IMR-90 (cell line): ENCODE measurements at regions not wholly inside any gene's neighbourhood (a gene's known extent, or its start where the extent isn't known, plus 50 kb on each side); places are given as distances from the start of the nearest gene placed in this dataset.
A peak's percentile ranks its signal among the peaks of the same experiment; 100 is the strongest.

ENCODE experiments used
- ATAC-seq: fragments of 200-7000 bp; cut with Tn5 transposase; 2 replicates; pipeline ENCODE4 v1.9.1; 2020; ENCODE audit warnings: low read depth, mild to moderate bottlenecking, moderate library complexity
- BruUV-seq: library from RNA; stranded (reverse); fragments of 400-500 nt; replicated peaks from 2 replicates; lab custom pipeline; 2021; lab: Mats Ljungman, UMichigan
- CTCF ChIA-PET: fragments of 300-600 bp; formaldehyde crosslinking; extraction: SDS; loops from one replicate; lab custom pipeline; 2021; ENCODE audit warnings: antibody characterized with exemption; lab: Yijun Ruan, JAX
- POLR2A ChIA-PET: fragments of 300-600 bp; sonication (Branson Sonifier 250); formaldehyde crosslinking; loops from one replicate; lab custom pipeline; 2022; ENCODE audit warnings: antibody characterized with exemption; ENCODE audit not compliant: unreplicated experiment; lab: Charles Lee
- DNase-seq: peaks from one replicate; pipeline ENCODE4 v3.0.0; 2013
- H2AFZ ChIP-seq: replicated peaks from 2 replicates; pipeline ENCODE3; 2013; ENCODE audit warnings: low read length, mild to moderate bottlenecking; ENCODE audit not compliant: poor library complexity
- H2AK5ac ChIP-seq: 2 replicates; pipeline ENCODE4 v1.6.1; 2013; ENCODE audit warnings: low read depth, low read length, inconsistent platforms
- H2AK9ac ChIP-seq: replicated peaks from 2 replicates; pipeline ENCODE3; 2013; ENCODE audit warnings: mild to moderate bottlenecking, low read depth, low read length, moderate library complexity; ENCODE audit not compliant: poor library complexity
- H2BK120ac ChIP-seq: 2 replicates; pipeline ENCODE4 v1.6.1; 2013; ENCODE audit warnings: low read depth, low read length, inconsistent platforms
- H2BK15ac ChIP-seq: 3 replicates; pipeline ENCODE4 v1.6.1; 2013; ENCODE audit warnings: low read depth, low read length, inconsistent platforms
- H2BK20ac ChIP-seq: 2 replicates; pipeline ENCODE4 v1.6.1; 2013; ENCODE audit warnings: low read depth, mild to moderate bottlenecking, inconsistent platforms, low read length, moderate library complexity
- H2BK5ac ChIP-seq: 2 replicates; pipeline ENCODE4 v1.6.1; 2013; ENCODE audit warnings: mild to moderate bottlenecking, low read depth, low read length, inconsistent platforms; ENCODE audit not compliant: poor library complexity, severe bottlenecking
- H3K14ac ChIP-seq: replicated peaks from 2 replicates; pipeline ENCODE4 v1.6.1; 2013; ENCODE audit warnings: low read depth, low read length, inconsistent platforms
- H3K18ac ChIP-seq: 2 replicates; pipeline ENCODE4 v1.6.1; 2013; ENCODE audit warnings: low read depth, low read length, control low read depth
- H3K23ac ChIP-seq: 2 replicates; pipeline ENCODE4 v1.6.1; 2013; ENCODE audit warnings: low read depth, low read length, inconsistent platforms
- H3K27ac ChIP-seq: 2 replicates; pipeline ENCODE4 v1.5.1; 2013; ENCODE audit warnings: mild to moderate bottlenecking, control low read depth, low read length; ENCODE audit not compliant: insufficient read depth
- H3K27me3 ChIP-seq: 2 replicates; pipeline ENCODE4 v1.6.1; 2013; ENCODE audit warnings: low read length; ENCODE audit not compliant: control insufficient read depth, insufficient read depth
- H3K36me3 ChIP-seq: 2 replicates; pipeline ENCODE4 v1.6.1; 2013; ENCODE audit warnings: low read length, mixed read lengths; ENCODE audit not compliant: control insufficient read depth, insufficient read depth
- H3K4ac ChIP-seq: 2 replicates; pipeline ENCODE4 v1.6.1; 2013; ENCODE audit warnings: low read depth, low read length, inconsistent platforms
- H3K4me1 ChIP-seq: 2 replicates; pipeline ENCODE4 v1.6.1; 2013; ENCODE audit warnings: low read length, mixed read lengths; ENCODE audit not compliant: control insufficient read depth, insufficient read depth
- H3K4me2 ChIP-seq: 2 replicates; pipeline ENCODE4 v1.6.1; 2013; ENCODE audit warnings: low read depth, mild to moderate bottlenecking, control low read depth, low read length, moderate library complexity
- H3K4me3 ChIP-seq: 2 replicates; pipeline ENCODE4 v1.5.1; 2013; ENCODE audit warnings: low read depth, mild to moderate bottlenecking, control low read depth, low read length, moderate library complexity; ENCODE audit not compliant: insufficient read depth
- H3K56ac ChIP-seq: 2 replicates; pipeline ENCODE4 v1.6.1; 2013; ENCODE audit warnings: low read length, inconsistent platforms; ENCODE audit not compliant: insufficient read depth; ENCODE audit errors: extremely low read depth
- H3K79me1 ChIP-seq, 2 experiments: 2 replicates each; pipeline ENCODE4 v1.6.1; 2013; ENCODE audit warnings: low read length in 2 of 2, inconsistent platforms in 1 of 2, low read depth in 1 of 2
- H3K9ac ChIP-seq: 2 replicates; pipeline ENCODE4 v1.6.1; 2013; ENCODE audit warnings: low read depth, low read length, control low read depth
- H3K9me1 ChIP-seq: 2 replicates; pipeline ENCODE4 v1.6.1; 2013; ENCODE audit warnings: low read length, inconsistent platforms; ENCODE audit not compliant: insufficient read depth
- H3K9me3 ChIP-seq: 2 replicates; pipeline ENCODE4 v1.6.1; 2013; ENCODE audit warnings: low read length; ENCODE audit not compliant: control insufficient read depth, insufficient read depth
- H4K20me1 ChIP-seq: 2 replicates; pipeline ENCODE4 v1.6.1; 2013; ENCODE audit warnings: low read length, inconsistent platforms; ENCODE audit not compliant: insufficient read depth
- H4K5ac ChIP-seq: 2 replicates; pipeline ENCODE4 v1.6.1; 2013; ENCODE audit warnings: mild to moderate bottlenecking, low read depth, low read length, control low read depth
- H4K8ac ChIP-seq, 2 experiments: 2 replicates each; pipeline ENCODE4 v1.6.1; 2013; ENCODE audit warnings: low read depth in 2 of 2, low read length in 2 of 2, control low read depth in 1 of 2, inconsistent platforms in 1 of 2
- H4K91ac ChIP-seq: 2 replicates; pipeline ENCODE4 v1.6.1; 2013; ENCODE audit warnings: low read depth, low read length, inconsistent platforms; ENCODE audit not compliant: insufficient read depth
- MAZ ChIP-seq: IDR thresholded peaks from 2 replicates; pipeline ENCODE4 v1.6.1; 2012; ENCODE audit warnings: low read depth, mild to moderate bottlenecking, low read length, improper control_type of control experiment, moderate library complexity, borderline replicate concordance
- MXI1 ChIP-seq: IDR thresholded peaks from 2 replicates; pipeline ENCODE4 v1.6.1; 2012; ENCODE audit warnings: low read depth, mild to moderate bottlenecking, low read length, moderate library complexity, borderline replicate concordance
- RAD21 ChIP-seq: IDR thresholded peaks from 2 replicates; pipeline ENCODE4 v1.6.1; 2012; ENCODE audit warnings: low read length, improper control_type of control experiment
- WGBS, 2 experiments: methylation state at CpG; one replicate each; pipeline versions ENCODE4 v1.1.5 to v1.1.7; 2013; ENCODE audit warnings: missing lambda C conversion rate in 2 of 2; ENCODE audit not compliant: insufficient read length in 1 of 2; ENCODE audit errors: extremely low coverage in 2 of 2; 5-methylcytosine and 5-hydroxymethylcytosine counted together
- dilution Hi-C: fragments of 300-500 bp; cut with HindIII; formaldehyde crosslinking; loops from one replicate; pipeline ENCODE4 v1.14.3; 2018; ENCODE audit warnings: low sequenced_read_pairs; ENCODE audit not compliant: unreplicated experiment
- in situ Hi-C: fragments of 300-500 bp; cut with MboI; formaldehyde crosslinking; loops from 3 replicates; pipeline ENCODE4 v1.14.3; 2019; ENCODE audit warnings: low sequenced_read_pairs, inconsistent platforms, mixed read lengths
- intact Hi-C: fragments of 100-400 bp; cut with micrococcal nuclease; formaldehyde crosslinking; loops from 2 replicates; pipeline ENCODE4 v1.10.0; 2022

DNA sequence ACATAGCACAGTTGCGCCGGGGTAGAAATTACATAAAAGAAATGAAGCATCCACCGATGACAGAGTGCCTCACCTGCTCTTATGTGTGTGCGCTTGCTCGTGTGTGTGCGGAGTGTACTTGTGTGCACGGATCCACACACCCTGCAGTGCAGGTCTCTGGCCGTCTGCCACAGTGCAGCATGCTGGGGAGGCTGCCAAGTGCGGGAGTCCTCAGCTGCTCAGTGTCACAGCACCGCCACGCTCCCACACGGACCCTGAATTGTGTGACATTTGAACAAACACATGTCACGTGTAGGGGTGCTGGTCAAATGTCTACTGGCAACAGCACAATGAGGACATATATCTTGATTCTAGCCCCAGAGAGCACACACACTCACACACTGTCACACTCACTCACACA is 243.0 kb upstream of the MYOCD start:
- no TSS peak for BruUV-seq
- no peak for TF ChIP-seq MXI1
- TF ChIP-seq RAD21 = no peak
- no peak for TF ChIP-seq MAZ
- peak overlapping the region; percentile 48; the same call in 1 of the 2 replicates for H3K14ac ChIP-seq
- no peak overlapping the region for H3K9ac ChIP-seq
- peak overlapping the region; percentile 79 for H2AFZ ChIP-seq
- DNase-seq (no peak), ATAC-seq (no peak)
- 0 out of 2 replicates have a peak overlapping the region, but pooled peaks have one; percentile 23 for H4K91ac ChIP-seq
- H2AK9ac ChIP-seq = no peak overlapping the region
- 0 out of 3 replicates have a peak overlapping the region, but pooled peaks have one; percentile 38 for H2BK15ac ChIP-seq
- no peaks in the 10 kb centered on the region for H4K20me1 ChIP-seq
- peaks cover 3% of the 10 kb centered on the region; the same call in 1 of the 2 replicates for H3K9me3 ChIP-seq
- no peaks in the 10 kb centered on the region for H3K27me3 ChIP-seq
- peak overlapping the region; percentile 80 for H3K4ac ChIP-seq
- 0 out of 2 replicates have a peak overlapping the region, but pooled peaks have one; percentile 14 for H3K18ac ChIP-seq
- no peak overlapping the region for H3K23ac ChIP-seq
- intact Hi-C loops = no loop called here
- H3K27ac ChIP-seq = no peak overlapping the region
- no peaks in the 10 kb centered on the region for H3K36me3 ChIP-seq
- peaks cover 10% of the 10 kb centered on the region; the same call in 1 of the 2 replicates for H3K9me1 ChIP-seq
- H4K5ac ChIP-seq = no peak overlapping the region
- no peak overlapping the region for H3K4me2 ChIP-seq
- peaks cover 10% of the 10 kb centered on the region for H3K4me1 ChIP-seq
- dilution Hi-C loops = no loop called here
- H2BK120ac ChIP-seq = peak overlapping the region; percentile 50; the same call in 1 of the 2 replicates
- no peak overlapping the region for H2BK5ac ChIP-seq
- in situ Hi-C loops = no loop called here
- ChIA-PET CTCF (interaction anchor here (0.7 kb wide), 1 partner anchor 54 kb away, joined by 3 read pairs; no protein-coding TSS in a partner anchor), POLR2A (no interaction called here)
- WGBS, 2 experiments = 48% methylated on average over 10 of the region's 13 CpGs; no CpG with 5 or more reads in 1 of the 2 experiments
- H4K8ac ChIP-seq = no peak overlapping the region
- H2AK5ac ChIP-seq = peak overlapping the region; percentile 79; the same call in 1 of the 2 replicates
- H3K56ac ChIP-seq = no peak overlapping the region
- no peak overlapping the region for H3K4me3 ChIP-seq
- H2BK20ac ChIP-seq = peak overlapping the region; percentile 43
- no peaks in the 10 kb centered on the region for H3K79me1 ChIP-seq
